ENCODE measurements at regions not wholly inside any gene's neighbourhood (a gene's known extent, or its start where the extent isn't known, plus 50 kb on each side); places are given as distances from the start of the nearest gene placed in this dataset.

DNA sequence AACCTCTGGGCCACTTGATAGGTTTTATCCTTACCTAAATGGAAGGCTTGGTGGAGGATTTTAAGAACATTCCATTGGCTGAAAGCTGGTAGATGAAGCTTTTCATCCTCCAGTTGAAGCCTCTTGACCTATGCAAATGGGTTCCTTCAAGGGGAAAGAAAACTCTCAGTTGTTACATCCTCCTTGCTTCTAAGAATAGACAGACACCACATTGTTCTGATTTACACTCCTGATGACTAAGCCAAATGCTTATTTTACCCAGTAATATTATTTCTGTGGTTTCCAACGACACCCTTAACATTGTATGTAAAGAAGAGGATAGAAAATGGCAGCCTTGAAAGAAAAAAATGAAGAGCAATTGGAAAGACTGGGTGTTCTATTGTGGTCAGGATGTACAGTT, 480.5 kb downstream of the OTOL1 start:
- Histone ChIP-seq H3K4me2 (no peak overlapping the region), H3K4me1 (ENCODE audit: control insufficient read depth in 1 of 2, insufficient read depth in 2 of 2, low read depth in 1 of 2, low read length in 1 of 2) (no peaks in the 10 kb centered on the region), H2AFZ (ENCODE audit: low read depth) (no peak overlapping the region), H3K79me2 (ENCODE audit: insufficient read depth) (no peaks in the 10 kb centered on the region), H3F3A (replicated peaks; ENCODE audit: insufficient read depth) (no peaks in the 10 kb centered on the region), H3K9me2 (no peaks in the 10 kb centered on the region), H3K36me3 (replicated peaks in 1 of 2; ENCODE audit: control insufficient read depth in 1 of 2, insufficient read depth in 2 of 2, low read length in 1 of 2) (no peaks in the 10 kb centered on the region), H3K27ac (ENCODE audit: low read depth in 2 of 2, low read length in 1 of 2) (no peak overlapping the region), H4K20me1 (ENCODE audit: insufficient read depth) (no peaks in the 10 kb centered on the region), H3K27me3 (ENCODE audit: insufficient read depth) (no peaks in the 10 kb centered on the region), H3K9ac (no peak overlapping the region), H3K4me3 (ENCODE audit: low read depth in 2 of 2, low read length in 1 of 2) (no peak overlapping the region), H3K9me3 (no peaks in the 10 kb centered on the region)
- no peak for DNase-seq
- ChIA-PET CTCF (no interaction called here), POLR2A (no interaction called here)
- WGBS (ENCODE audit: low lambda C conversion rate), result 2% methylated on average over 1 of the region's 1 CpG
- TF ChIP-seq RXRA (IDR thresholded peaks at IDR 0.05; ENCODE audit: borderline replicate concordance, low read depth), result no peak
- no peak for TF ChIP-seq YY1 (IDR thresholded peaks at IDR 0.05; ENCODE audit: low read depth)
- TF ChIP-seq FOXJ3 (CRISPR knock-in tag; IDR thresholded peaks at IDR 0.05), result no peak
- no peak for TF ChIP-seq EP300 (IDR thresholded peaks at IDR 0.05; ENCODE audit: borderline replicate concordance in 1 of 2, low read depth in 1 of 2, low read length in 1 of 2)
- TF ChIP-seq FOSL2 (IDR thresholded peaks at IDR 0.05; ENCODE audit: borderline replicate concordance, low read depth), result no peak
- TF ChIP-seq JUND (IDR thresholded peaks at IDR 0.05), result no peak
- no peak for TF ChIP-seq SIN3A (IDR thresholded peaks at IDR 0.05; ENCODE audit: borderline replicate concordance, low read depth, low read length)
- TF ChIP-seq, protein P1, sequence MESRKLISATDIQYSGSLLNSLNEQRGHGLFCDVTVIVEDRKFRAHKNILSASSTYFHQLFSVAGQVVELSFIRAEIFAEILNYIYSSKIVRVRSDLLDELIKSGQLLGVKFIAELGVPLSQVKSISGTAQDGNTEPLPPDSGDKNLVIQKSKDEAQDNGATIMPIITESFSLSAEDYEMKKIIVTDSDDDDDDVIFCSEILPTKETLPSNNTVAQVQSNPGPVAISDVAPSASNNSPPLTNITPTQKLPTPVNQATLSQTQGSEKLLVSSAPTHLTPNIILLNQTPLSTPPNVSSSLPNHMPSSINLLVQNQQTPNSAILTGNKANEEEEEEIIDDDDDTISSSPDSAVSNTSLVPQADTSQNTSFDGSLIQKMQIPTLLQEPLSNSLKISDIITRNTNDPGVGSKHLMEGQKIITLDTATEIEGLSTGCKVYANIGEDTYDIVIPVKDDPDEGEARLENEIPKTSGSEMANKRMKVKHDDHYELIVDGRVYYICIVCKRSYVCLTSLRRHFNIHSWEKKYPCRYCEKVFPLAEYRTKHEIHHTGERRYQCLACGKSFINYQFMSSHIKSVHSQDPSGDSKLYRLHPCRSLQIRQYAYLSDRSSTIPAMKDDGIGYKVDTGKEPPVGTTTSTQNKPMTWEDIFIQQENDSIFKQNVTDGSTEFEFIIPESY (IDR thresholded peaks at IDR 0.05; ENCODE audit: borderline replicate concordance, low read depth), result no peak

DNA sequence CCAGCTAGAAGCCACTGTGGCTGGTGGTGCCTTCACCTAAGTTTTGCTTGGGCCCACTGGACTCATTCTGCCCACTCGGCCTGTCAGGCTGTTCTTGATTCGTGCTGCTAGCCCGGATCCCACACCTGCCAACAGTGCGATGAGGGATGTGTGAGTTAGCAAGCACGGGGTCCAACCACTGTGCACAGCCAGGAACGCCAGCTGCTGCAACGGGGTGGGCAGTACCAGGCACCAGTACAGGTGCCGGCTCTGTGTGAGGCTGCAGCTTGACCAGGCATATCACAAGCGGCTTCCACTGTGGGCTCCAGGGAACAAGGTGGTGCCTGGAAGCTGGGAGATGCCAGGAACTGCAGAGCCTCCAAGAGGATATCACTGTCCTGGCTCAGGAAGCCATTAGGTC, 481.2 kb downstream of the OTOL1 start:
- POLR2A ChIA-PET, result no interaction called here
- no peaks in the 10 kb centered on the region for H3K79me2 ChIP-seq (ENCODE audit: insufficient read depth)
- CTCF ChIA-PET, result no interaction called here
- no peaks in the 10 kb centered on the region for H3K36me3 ChIP-seq (replicated peaks in 1 of 2; ENCODE audit: control insufficient read depth in 1 of 2, insufficient read depth in 2 of 2, low read length in 1 of 2)
- no peaks in the 10 kb centered on the region for H3K9me2 ChIP-seq
- H3K27me3 ChIP-seq (ENCODE audit: insufficient read depth), result no peaks in the 10 kb centered on the region
- H3K9ac ChIP-seq, result no peak overlapping the region
- H3K9me3 ChIP-seq, result no peaks in the 10 kb centered on the region
- H4K20me1 ChIP-seq (ENCODE audit: insufficient read depth), result no peaks in the 10 kb centered on the region
- no peaks in the 10 kb centered on the region for H3F3A ChIP-seq (replicated peaks; ENCODE audit: insufficient read depth)
- no peak overlapping the region for H3K27ac ChIP-seq (ENCODE audit: low read depth in 2 of 2, low read length in 1 of 2)
- H3K4me3 ChIP-seq (ENCODE audit: low read depth in 2 of 2, low read length in 1 of 2), result no peak overlapping the region
- no peaks in the 10 kb centered on the region for H3K4me1 ChIP-seq (ENCODE audit: control insufficient read depth in 1 of 2, insufficient read depth in 2 of 2, low read depth in 1 of 2, low read length in 1 of 2)
- H2AFZ ChIP-seq (ENCODE audit: low read depth), result no peak overlapping the region
- no peak for TF ChIP-seq TEAD4 (IDR thresholded peaks at IDR 0.05; ENCODE audit: borderline replicate concordance, insufficient read depth)
- TF ChIP-seq SMC3 (IDR thresholded peaks at IDR 0.05; ENCODE audit: low read depth, low read length), result no peak
- TF ChIP-seq, protein P2, sequence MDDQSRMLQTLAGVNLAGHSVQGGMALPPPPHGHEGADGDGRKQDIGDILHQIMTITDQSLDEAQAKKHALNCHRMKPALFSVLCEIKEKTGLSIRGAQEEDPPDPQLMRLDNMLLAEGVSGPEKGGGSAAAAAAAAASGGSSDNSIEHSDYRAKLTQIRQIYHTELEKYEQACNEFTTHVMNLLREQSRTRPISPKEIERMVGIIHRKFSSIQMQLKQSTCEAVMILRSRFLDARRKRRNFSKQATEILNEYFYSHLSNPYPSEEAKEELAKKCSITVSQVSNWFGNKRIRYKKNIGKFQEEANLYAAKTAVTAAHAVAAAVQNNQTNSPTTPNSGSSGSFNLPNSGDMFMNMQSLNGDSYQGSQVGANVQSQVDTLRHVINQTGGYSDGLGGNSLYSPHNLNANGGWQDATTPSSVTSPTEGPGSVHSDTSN (IDR thresholded peaks at IDR 0.05), result no peak
- no peak for TF ChIP-seq MEF2A (IDR thresholded peaks at IDR 0.05; ENCODE audit: borderline replicate concordance, low read depth)
- TF ChIP-seq JUND (IDR thresholded peaks at IDR 0.05), result no peak
- TF ChIP-seq, protein P3, sequence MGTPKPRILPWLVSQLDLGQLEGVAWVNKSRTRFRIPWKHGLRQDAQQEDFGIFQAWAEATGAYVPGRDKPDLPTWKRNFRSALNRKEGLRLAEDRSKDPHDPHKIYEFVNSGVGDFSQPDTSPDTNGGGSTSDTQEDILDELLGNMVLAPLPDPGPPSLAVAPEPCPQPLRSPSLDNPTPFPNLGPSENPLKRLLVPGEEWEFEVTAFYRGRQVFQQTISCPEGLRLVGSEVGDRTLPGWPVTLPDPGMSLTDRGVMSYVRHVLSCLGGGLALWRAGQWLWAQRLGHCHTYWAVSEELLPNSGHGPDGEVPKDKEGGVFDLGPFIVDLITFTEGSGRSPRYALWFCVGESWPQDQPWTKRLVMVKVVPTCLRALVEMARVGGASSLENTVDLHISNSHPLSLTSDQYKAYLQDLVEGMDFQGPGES (IDR thresholded peaks at IDR 0.05; ENCODE audit: low read depth, low read length), result no peak
- TF ChIP-seq, protein P4, sequence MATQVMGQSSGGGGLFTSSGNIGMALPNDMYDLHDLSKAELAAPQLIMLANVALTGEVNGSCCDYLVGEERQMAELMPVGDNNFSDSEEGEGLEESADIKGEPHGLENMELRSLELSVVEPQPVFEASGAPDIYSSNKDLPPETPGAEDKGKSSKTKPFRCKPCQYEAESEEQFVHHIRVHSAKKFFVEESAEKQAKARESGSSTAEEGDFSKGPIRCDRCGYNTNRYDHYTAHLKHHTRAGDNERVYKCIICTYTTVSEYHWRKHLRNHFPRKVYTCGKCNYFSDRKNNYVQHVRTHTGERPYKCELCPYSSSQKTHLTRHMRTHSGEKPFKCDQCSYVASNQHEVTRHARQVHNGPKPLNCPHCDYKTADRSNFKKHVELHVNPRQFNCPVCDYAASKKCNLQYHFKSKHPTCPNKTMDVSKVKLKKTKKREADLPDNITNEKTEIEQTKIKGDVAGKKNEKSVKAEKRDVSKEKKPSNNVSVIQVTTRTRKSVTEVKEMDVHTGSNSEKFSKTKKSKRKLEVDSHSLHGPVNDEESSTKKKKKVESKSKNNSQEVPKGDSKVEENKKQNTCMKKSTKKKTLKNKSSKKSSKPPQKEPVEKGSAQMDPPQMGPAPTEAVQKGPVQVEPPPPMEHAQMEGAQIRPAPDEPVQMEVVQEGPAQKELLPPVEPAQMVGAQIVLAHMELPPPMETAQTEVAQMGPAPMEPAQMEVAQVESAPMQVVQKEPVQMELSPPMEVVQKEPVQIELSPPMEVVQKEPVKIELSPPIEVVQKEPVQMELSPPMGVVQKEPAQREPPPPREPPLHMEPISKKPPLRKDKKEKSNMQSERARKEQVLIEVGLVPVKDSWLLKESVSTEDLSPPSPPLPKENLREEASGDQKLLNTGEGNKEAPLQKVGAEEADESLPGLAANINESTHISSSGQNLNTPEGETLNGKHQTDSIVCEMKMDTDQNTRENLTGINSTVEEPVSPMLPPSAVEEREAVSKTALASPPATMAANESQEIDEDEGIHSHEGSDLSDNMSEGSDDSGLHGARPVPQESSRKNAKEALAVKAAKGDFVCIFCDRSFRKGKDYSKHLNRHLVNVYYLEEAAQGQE (IDR thresholded peaks at IDR 0.05; ENCODE audit: low read depth, low read length), result no peak
- no peak overlapping the region for H3K4me2 ChIP-seq
- no peak for DNase-seq
- WGBS (ENCODE audit: low lambda C conversion rate), result 51% methylated on average over 9 of the region's 9 CpGs
